CD4-positive, alpha-beta T cell (primary cell): ENCODE measurements at regions not wholly inside any gene's neighbourhood (a gene's known extent, or its start where the extent isn't known, plus 50 kb on each side); places are given as distances from the start of the nearest gene placed in this dataset.

ENCODE experiments used
- ATAC-seq: fragments of 200-7000 bp; cut with Tn5 transposase; one replicate; pipeline ENCODE4 v1.10.0; 2022; ENCODE audit warnings: mild to moderate bottlenecking; ENCODE audit not compliant: poor library complexity
- CTCF ChIA-PET: fragments of 350-600 bp; sonication (Branson Sonifier 250); formaldehyde crosslinking; loops from one replicate; lab custom pipeline; 2021; ENCODE audit warnings: antibody characterized with exemption, inconsistent platforms; lab: Charles Lee
- POLR2A ChIA-PET: fragments of 350-600 bp; sonication (Branson Sonifier 250); formaldehyde crosslinking; loops from one replicate; lab custom pipeline; 2021; ENCODE audit warnings: antibody characterized with exemption, inconsistent platforms; lab: Charles Lee
- DNase-seq, 14 experiments: peaks; one replicate each; pipeline ENCODE4 v3.0.0-alpha.2; 2013 to 2020; ENCODE audit warnings: mixed read lengths in 2 of 14
- H3K27ac ChIP-seq, 2 donors: one replicate each; pipeline versions ENCODE4 v1.5.1 to v1.7.0; 2013; ENCODE audit warnings: low read length in 2 of 2, low read depth in 1 of 2, mild to moderate bottlenecking in 1 of 2
- H3K27me3 ChIP-seq, 2 experiments: 1 replicate in 1 of 2; 2 replicates in 1 of 2; pipeline versions ENCODE4 v1.6.1 to v1.7.0; 2013; ENCODE audit warnings: low read length in 2 of 2, control low read depth in 1 of 2, mild to moderate bottlenecking in 1 of 2, moderate library complexity in 1 of 2; ENCODE audit not compliant: insufficient read depth in 2 of 2, control insufficient read depth in 1 of 2
- H3K36me3 ChIP-seq: one replicate; pipeline ENCODE4 v1.6.1; 2013; ENCODE audit warnings: low read length, control low read depth; ENCODE audit not compliant: insufficient read depth
- H3K4me1 ChIP-seq: one replicate; pipeline ENCODE4 v1.6.1; 2013; ENCODE audit warnings: low read length, control low read depth; ENCODE audit not compliant: insufficient read depth
- H3K4me3 ChIP-seq: one replicate; pipeline ENCODE4 v1.5.1; 2013; ENCODE audit warnings: mild to moderate bottlenecking, low read length, moderate library complexity
- H3K9me3 ChIP-seq, 2 experiments: 1 replicate in 1 of 2; 2 replicates in 1 of 2; pipeline versions ENCODE4 v1.6.1 to v1.7.0; 2013; ENCODE audit warnings: low read length in 2 of 2, mild to moderate bottlenecking in 2 of 2, control low read depth in 1 of 2, moderate library complexity in 1 of 2; ENCODE audit not compliant: control insufficient read depth in 1 of 2, insufficient read depth in 1 of 2
- H3K27ac Mint-ChIP-seq: one replicate; pipeline ENCODE4 v1.8.0; 2020; ENCODE audit warnings: mixed read lengths
- H3K27me3 Mint-ChIP-seq: one replicate; pipeline ENCODE4 v1.8.0; 2021; ENCODE audit warnings: mixed read lengths
- H3K36me3 Mint-ChIP-seq: one replicate; pipeline ENCODE4 v1.8.0; 2021; ENCODE audit warnings: low read depth, mixed read lengths
- H3K4me1 Mint-ChIP-seq: one replicate; pipeline ENCODE4 v1.8.0; 2021; ENCODE audit warnings: low read depth, mixed read lengths
- H3K4me3 Mint-ChIP-seq: one replicate; pipeline ENCODE4 v1.8.0; 2020; ENCODE audit warnings: mild to moderate bottlenecking, mixed read lengths
- H3K9me3 Mint-ChIP-seq: one replicate; pipeline ENCODE4 v1.8.0; 2020; ENCODE audit warnings: mixed read lengths
- intact Hi-C, 2 experiments: fragments of 100-400 bp; cut with DNase I in 1 of 2; cut with micrococcal nuclease in 1 of 2; formaldehyde crosslinking; loops; one replicate each; pipeline versions ENCODE4 v1.15.1 to v1.9.0; 2023 to 2025; cut with DNase I, micrococcal nuclease
- TF ChIP-seq, protein P1 (sequence below): fragments of 200-600 bp; IDR thresholded peaks from one replicate; pipeline ENCODE4 v1.8.0; 2022; ENCODE audit warnings: antibody characterized with exemption, mild to moderate bottlenecking

DNA sequence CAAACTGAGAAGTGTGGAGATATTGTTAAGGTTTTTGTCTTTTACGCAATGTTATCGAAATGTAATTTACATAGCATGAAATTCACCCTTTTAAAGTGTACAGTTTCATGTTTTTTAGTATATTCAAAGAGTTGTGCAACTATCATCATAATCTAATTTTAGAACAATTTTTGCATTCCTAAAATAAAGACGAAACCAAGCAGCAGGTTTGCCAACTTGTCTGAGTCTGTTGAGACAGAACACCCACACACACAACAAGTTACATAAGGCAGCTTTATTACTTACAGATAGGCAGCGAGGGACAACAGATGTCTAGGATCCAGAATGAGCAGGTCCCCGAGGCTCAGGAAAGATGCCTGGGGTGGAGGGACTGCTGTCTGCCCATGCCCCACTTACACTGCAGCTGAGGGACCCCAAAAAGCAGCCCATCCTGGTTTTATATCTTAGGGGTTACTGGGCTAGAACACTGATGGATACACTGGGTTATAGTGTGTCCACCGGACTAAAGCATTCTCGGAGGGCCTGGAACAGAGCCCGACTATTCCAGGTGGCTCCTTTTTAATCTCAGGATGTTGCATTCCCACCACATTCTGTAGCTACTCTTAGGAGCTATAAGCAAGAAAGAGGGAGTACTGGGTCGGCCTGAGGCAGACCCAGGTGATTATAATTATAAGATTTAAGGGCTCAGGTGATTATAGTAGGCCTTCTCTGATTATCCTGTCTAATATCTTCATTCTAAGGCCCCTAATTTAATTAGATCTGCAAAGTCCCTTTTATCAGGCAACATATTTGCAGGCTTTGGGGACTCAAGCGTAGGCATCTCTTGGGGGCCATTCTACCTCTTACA is 150.2 kb upstream of the DOK6 start:
- no peak for ATAC-seq
- ChIA-PET POLR2A (no interaction called here), CTCF (no interaction called here)
- Mint-ChIP-seq H3K4me3 (no peak overlapping the region), H3K9me3 (no peaks in the 10 kb centered on the region), H3K27ac (no peak overlapping the region), H3K27me3 (no peaks in the 10 kb centered on the region), H3K4me1 (no peaks in the 10 kb centered on the region), H3K36me3 (no peaks in the 10 kb centered on the region)
- TF ChIP-seq, protein P1, sequence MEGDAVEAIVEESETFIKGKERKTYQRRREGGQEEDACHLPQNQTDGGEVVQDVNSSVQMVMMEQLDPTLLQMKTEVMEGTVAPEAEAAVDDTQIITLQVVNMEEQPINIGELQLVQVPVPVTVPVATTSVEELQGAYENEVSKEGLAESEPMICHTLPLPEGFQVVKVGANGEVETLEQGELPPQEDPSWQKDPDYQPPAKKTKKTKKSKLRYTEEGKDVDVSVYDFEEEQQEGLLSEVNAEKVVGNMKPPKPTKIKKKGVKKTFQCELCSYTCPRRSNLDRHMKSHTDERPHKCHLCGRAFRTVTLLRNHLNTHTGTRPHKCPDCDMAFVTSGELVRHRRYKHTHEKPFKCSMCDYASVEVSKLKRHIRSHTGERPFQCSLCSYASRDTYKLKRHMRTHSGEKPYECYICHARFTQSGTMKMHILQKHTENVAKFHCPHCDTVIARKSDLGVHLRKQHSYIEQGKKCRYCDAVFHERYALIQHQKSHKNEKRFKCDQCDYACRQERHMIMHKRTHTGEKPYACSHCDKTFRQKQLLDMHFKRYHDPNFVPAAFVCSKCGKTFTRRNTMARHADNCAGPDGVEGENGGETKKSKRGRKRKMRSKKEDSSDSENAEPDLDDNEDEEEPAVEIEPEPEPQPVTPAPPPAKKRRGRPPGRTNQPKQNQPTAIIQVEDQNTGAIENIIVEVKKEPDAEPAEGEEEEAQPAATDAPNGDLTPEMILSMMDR = no peak
- H3K4me3 ChIP-seq = no peak overlapping the region
- DNase-seq = no peak
- H3K27ac ChIP-seq = no peak overlapping the region
- no peaks in the 10 kb centered on the region for H3K9me3 ChIP-seq
- H3K4me1 ChIP-seq = no peaks in the 10 kb centered on the region
- no peaks in the 10 kb centered on the region for H3K27me3 ChIP-seq
- intact Hi-C loops = no loop called here
- H3K36me3 ChIP-seq = no peaks in the 10 kb centered on the region

DNA sequence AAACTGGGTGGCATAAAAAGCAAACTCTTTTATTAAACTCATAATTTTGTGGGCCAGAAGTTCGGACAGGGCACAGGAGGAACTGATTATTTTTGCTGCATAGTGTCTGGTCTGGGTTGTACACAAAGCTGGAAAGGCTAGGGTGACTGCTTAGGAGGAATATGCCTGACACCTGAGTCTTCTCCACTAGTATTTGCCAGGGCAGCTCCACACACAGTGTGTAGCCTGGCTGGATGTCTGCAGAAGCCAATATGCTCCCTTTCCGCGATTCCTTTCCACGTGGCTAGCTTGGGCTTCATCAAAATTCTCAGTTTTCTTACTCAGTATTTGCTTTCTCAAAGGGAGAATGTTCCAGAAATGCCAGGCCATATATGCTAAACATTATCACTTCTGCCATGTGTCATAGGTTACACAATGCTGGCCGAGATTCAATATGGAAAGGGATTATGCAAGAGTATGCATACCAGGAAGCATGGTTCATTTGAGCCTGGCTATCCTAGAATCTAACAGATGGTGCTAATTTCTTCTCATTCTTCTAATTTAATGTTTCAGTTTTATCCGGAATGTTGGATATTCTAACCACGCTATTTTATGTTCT is 142.7 kb upstream of the DOK6 start:
- TF ChIP-seq, protein P1 = no peak
- Mint-ChIP-seq H3K4me1 (no peaks in the 10 kb centered on the region), H3K27ac (no peak overlapping the region), H3K27me3 (no peaks in the 10 kb centered on the region), H3K4me3 (no peak overlapping the region), H3K9me3 (peaks cover 3% of the 10 kb centered on the region), H3K36me3 (no peaks in the 10 kb centered on the region)
- intact Hi-C loops = no loop called here
- H3K9me3 ChIP-seq = no peaks in the 10 kb centered on the region
- H3K4me3 ChIP-seq = no peak overlapping the region
- ChIA-PET CTCF (no interaction called here), POLR2A (no interaction called here)
- H3K4me1 ChIP-seq = no peaks in the 10 kb centered on the region
- no peak for DNase-seq
- H3K27ac ChIP-seq = no peak overlapping the region
- no peaks in the 10 kb centered on the region for H3K27me3 ChIP-seq
- H3K36me3 ChIP-seq = no peaks in the 10 kb centered on the region
- no peak for ATAC-seq

DNA sequence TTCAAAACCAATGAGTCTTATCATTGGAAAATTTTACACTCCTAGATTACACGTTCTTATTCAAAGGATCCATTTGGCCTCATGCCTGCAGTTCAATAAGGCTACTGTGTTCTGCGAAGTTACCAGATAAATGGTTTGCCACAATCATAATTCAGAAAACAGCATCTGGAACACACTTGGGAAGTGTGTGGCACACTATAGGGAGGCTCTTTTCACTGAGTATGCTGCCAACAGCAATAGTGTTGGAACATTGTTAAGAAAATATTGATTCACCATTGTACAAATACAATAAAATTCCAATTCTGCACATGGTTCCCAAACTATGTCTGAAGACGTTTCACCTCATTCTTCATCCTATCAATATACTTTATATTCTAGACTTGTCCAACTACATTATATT is 141.4 kb upstream of the DOK6 start:
- TF ChIP-seq, protein P1 = no peak
- H3K4me3 ChIP-seq = no peak overlapping the region
- no peak overlapping the region for H3K4me3 Mint-ChIP-seq
- DNase-seq (no peak), ATAC-seq (no peak)
- no peaks in the 10 kb centered on the region for H3K4me1 Mint-ChIP-seq
- H3K27ac ChIP-seq = no peak overlapping the region
- intact Hi-C loops = no loop called here
- H3K27me3 ChIP-seq = no peaks in the 10 kb centered on the region
- H3K36me3 Mint-ChIP-seq = no peaks in the 10 kb centered on the region
- no peaks in the 10 kb centered on the region for H3K36me3 ChIP-seq
- ChIA-PET CTCF (no interaction called here), POLR2A (no interaction called here)
- H3K9me3 ChIP-seq = no peaks in the 10 kb centered on the region
- no peaks in the 10 kb centered on the region for H3K4me1 ChIP-seq
- no peaks in the 10 kb centered on the region for H3K27me3 Mint-ChIP-seq
- no peak overlapping the region for H3K27ac Mint-ChIP-seq
- H3K9me3 Mint-ChIP-seq = peaks cover 3% of the 10 kb centered on the region
